Forelimb muscle (tissue), 1 donor: ENCODE measurements at regions not wholly inside any gene's neighbourhood (a gene's known extent, or its start where the extent isn't known, plus 50 kb on each side); places are given as distances from the start of the nearest gene placed in this dataset.

Source experiments
- DNase-seq: peaks from one replicate; pipeline ENCODE4 v3.0.0-alpha.2; 2013; ENCODE audit warnings: low read depth

- DNase-seq = no peak
Measured at GRCh38 chr1:30058970-30059369, 664.4 kb downstream of the MATN1 start.

GRCh38 chr1:30054126-30054525 is 669.3 kb downstream of the MATN1 start:
- DNase-seq = no peak

GRCh38 chr1:30052178-30052577 is 671.2 kb downstream of the MATN1 start:
- DNase-seq = no peak

GRCh38 chr1:30051777-30052176 is 671.6 kb downstream of the MATN1 start:
- DNase-seq = no peak

- no peak for DNase-seq
Measured at GRCh38 chr1:30049748-30050296, 673.6 kb downstream of the MATN1 start.

- DNase-seq = no peak
Measured at GRCh38 chr1:30048905-30049304, 674.5 kb downstream of the MATN1 start.

GRCh38 chr1:30047576-30047975 is 675.8 kb downstream of the MATN1 start:
- no peak for DNase-seq

- no peak for DNase-seq
Measured at GRCh38 chr1:30046751-30047150, 676.6 kb downstream of the MATN1 start.

GRCh38 chr1:30045304-30046090 is 677.9 kb downstream of the MATN1 start:
- DNase-seq = no peak

- no peak for DNase-seq
Measured at GRCh38 chr1:30044656-30045144, 678.7 kb downstream of the MATN1 start.

GRCh38 chr1:30043731-30044408 is 679.5 kb downstream of the MATN1 start:
- no peak for DNase-seq

- no peak for DNase-seq
Measured at GRCh38 chr1:30043256-30043655, 680.1 kb downstream of the MATN1 start.

GRCh38 chr1:30042438-30043147 is 680.8 kb downstream of the MATN1 start:
- no peak for DNase-seq

GRCh38 chr1:30041741-30042437 is 681.5 kb downstream of the MATN1 start:
- no peak for DNase-seq

GRCh38 chr1:30040081-30041019 is 683.0 kb downstream of the MATN1 start:
- no peak for DNase-seq

- DNase-seq = no peak
Measured at GRCh38 chr1:30039354-30040080, 683.9 kb downstream of the MATN1 start.

- no peak for DNase-seq
Measured at GRCh38 chr1:30038134-30039025, 685.0 kb downstream of the MATN1 start.

GRCh38 chr1:30037251-30038118 is 685.9 kb downstream of the MATN1 start:
- DNase-seq = no peak
